GM23338 (cell line): ENCODE measurements at regions not wholly inside any gene's neighbourhood (a gene's known extent, or its start where the extent isn't known, plus 50 kb on each side); places are given as distances from the start of the nearest gene placed in this dataset.

Experiments used
- ATAC-seq: fragments of 200-7000 bp; cut with Tn5 transposase; 3 replicates; pipeline ENCODE4 v1.9.1; 2020
- DNase-seq: peaks from one replicate; pipeline ENCODE4 v3.0.0-alpha.2; 2015; ENCODE audit warnings: low spot score
- H2AFZ ChIP-seq: fragments of 200-600 bp; sonication (generic); 2 replicates; pipeline ENCODE4 v1.8.0; 2016; ENCODE audit warnings: antibody characterized with exemption, mild to moderate bottlenecking, moderate library complexity
- H3F3A ChIP-seq: fragments of 200-600 bp; sonication (generic); replicated peaks from 2 replicates; pipeline ENCODE4 v1.8.0; 2017; ENCODE audit warnings: antibody characterized with exemption, mixed run types, low read depth
- H3K27ac ChIP-seq: fragments of 200-600 bp; sonication (generic); 2 replicates; pipeline ENCODE4 v1.6.1; 2016; ENCODE audit warnings: low read depth
- H3K27me3 ChIP-seq: fragments of 200-600 bp; sonication (generic); 2 replicates; pipeline ENCODE4 v1.8.0; 2016; ENCODE audit warnings: mild to moderate bottlenecking, mixed run types, moderate library complexity; ENCODE audit not compliant: insufficient read depth
- H3K36me3 ChIP-seq: fragments of 200-600 bp; sonication (generic); 2 replicates; pipeline ENCODE4 v1.8.0; 2016; ENCODE audit warnings: mild to moderate bottlenecking; ENCODE audit not compliant: insufficient read depth
- H3K4me1 ChIP-seq: fragments of 200-600 bp; sonication (generic); 2 replicates; pipeline ENCODE4 v1.8.0; 2016; ENCODE audit warnings: mild to moderate bottlenecking, moderate library complexity; ENCODE audit not compliant: insufficient read depth
- H3K4me2 ChIP-seq: fragments of 200-600 bp; sonication (generic); 2 replicates; pipeline ENCODE4 v1.7.1; 2017; ENCODE audit warnings: mixed run types
- H3K4me3 ChIP-seq: fragments of 200-600 bp; sonication (generic); 2 replicates; pipeline ENCODE4 v1.6.1; 2016; ENCODE audit warnings: mixed run types
- H3K79me2 ChIP-seq: fragments of 200-600 bp; sonication (generic); replicated peaks from 2 replicates; pipeline ENCODE4 v1.8.0; 2017; ENCODE audit warnings: mild to moderate bottlenecking; ENCODE audit not compliant: insufficient read depth
- H3K9me2 ChIP-seq: fragments of 200-600 bp; sonication (generic); 2 replicates; pipeline ENCODE4 v1.8.0; 2017; ENCODE audit not compliant: insufficient read depth
- H4K20me1 ChIP-seq: fragments of 200-600 bp; sonication (generic); replicated peaks from 2 replicates; pipeline ENCODE4 v1.8.0; 2017; ENCODE audit warnings: mild to moderate bottlenecking; ENCODE audit not compliant: insufficient read depth
- H3K27ac Mint-ChIP-seq: 2 replicates; pipeline ENCODE4 v1.8.0; 2020; ENCODE audit warnings: inconsistent platforms, mild to moderate bottlenecking, moderate library complexity, mixed read lengths
- H3K27me3 Mint-ChIP-seq: 3 replicates; pipeline ENCODE4 v1.8.0; 2022; ENCODE audit warnings: low read depth, mild to moderate bottlenecking, moderate library complexity, mixed read lengths, inconsistent platforms; ENCODE audit not compliant: insufficient read depth, poor library complexity
- H3K36me3 Mint-ChIP-seq: 3 replicates; pipeline ENCODE4 v1.8.0; 2021; ENCODE audit warnings: low read depth, mild to moderate bottlenecking, inconsistent platforms, moderate library complexity, mixed read lengths
- H3K4me1 Mint-ChIP-seq: 3 replicates; pipeline ENCODE4 v1.8.0; 2020; ENCODE audit warnings: mild to moderate bottlenecking, inconsistent platforms, mixed read lengths
- H3K4me3 Mint-ChIP-seq: 3 replicates; pipeline ENCODE4 v1.8.0; 2021; ENCODE audit warnings: moderate library complexity, mild to moderate bottlenecking, inconsistent platforms, mixed read lengths
- H3K9me3 Mint-ChIP-seq: 3 replicates; pipeline ENCODE4 v1.8.0; 2020; ENCODE audit warnings: moderate library complexity, mild to moderate bottlenecking, inconsistent platforms, mixed read lengths
- EZH2phosphoT487 ChIP-seq: fragments of 200-600 bp; sonication (generic); IDR thresholded peaks from one replicate; pipeline ENCODE4 v1.8.1; 2018; ENCODE audit warnings: antibody characterized with exemption; ENCODE audit not compliant: unreplicated experiment
- JUNB ChIP-seq: IDR thresholded peaks from one replicate; pipeline ENCODE4 v1.6.1; 2016; ENCODE audit warnings: antibody characterized with exemption; ENCODE audit not compliant: unreplicated experiment
- NANOG ChIP-seq: IDR thresholded peaks from 2 replicates; pipeline ENCODE4 v1.6.1; 2016; ENCODE audit warnings: antibody characterized with exemption, borderline replicate concordance
- POLR2AphosphoS5 ChIP-seq: IDR thresholded peaks from 2 replicates; pipeline ENCODE4 v1.6.1; 2016; ENCODE audit warnings: antibody characterized with exemption, low read depth
- REST ChIP-seq: IDR thresholded peaks from one replicate; pipeline ENCODE4 v1.6.1; 2018; ENCODE audit warnings: antibody characterized with exemption; ENCODE audit not compliant: unreplicated experiment
- STAT1 ChIP-seq: IDR thresholded peaks from one replicate; pipeline ENCODE4 v1.6.1; 2016; ENCODE audit warnings: antibody characterized with exemption; ENCODE audit not compliant: unreplicated experiment
- ZNF114 ChIP-seq: fragments of 250-450 bp; sonication (Bioruptor Pico); IDR thresholded peaks from 2 replicates; pipeline ENCODE4 v1.5.0; 2020; ENCODE audit warnings: mild to moderate bottlenecking, moderate library complexity
- ZNF331 ChIP-seq: fragments of 250-450 bp; sonication (Bioruptor Pico); IDR thresholded peaks from 2 replicates; pipeline ENCODE4 v1.5.0; 2020; ENCODE audit warnings: low read depth, mild to moderate bottlenecking, moderate library complexity
- TF ChIP-seq, protein P1 (sequence below), 2 experiments: fragments of 200-600 bp in 1 of 2; sonication (generic) in 1 of 2; conservative IDR thresholded peaks; 2 replicates each; pipeline versions ENCODE4 v1.5.1 to v1.6.1; 2016 to 2017; ENCODE audit warnings: antibody characterized with exemption in 2 of 2, low read depth in 2 of 2, mild to moderate bottlenecking in 2 of 2, moderate library complexity in 1 of 2
- TF ChIP-seq, protein P2 (sequence below): IDR thresholded peaks from 2 replicates; pipeline ENCODE4 v1.6.1; 2016; ENCODE audit warnings: antibody characterized with exemption

- TF ChIP-seq REST, result no peak
- TF ChIP-seq, protein P1, sequence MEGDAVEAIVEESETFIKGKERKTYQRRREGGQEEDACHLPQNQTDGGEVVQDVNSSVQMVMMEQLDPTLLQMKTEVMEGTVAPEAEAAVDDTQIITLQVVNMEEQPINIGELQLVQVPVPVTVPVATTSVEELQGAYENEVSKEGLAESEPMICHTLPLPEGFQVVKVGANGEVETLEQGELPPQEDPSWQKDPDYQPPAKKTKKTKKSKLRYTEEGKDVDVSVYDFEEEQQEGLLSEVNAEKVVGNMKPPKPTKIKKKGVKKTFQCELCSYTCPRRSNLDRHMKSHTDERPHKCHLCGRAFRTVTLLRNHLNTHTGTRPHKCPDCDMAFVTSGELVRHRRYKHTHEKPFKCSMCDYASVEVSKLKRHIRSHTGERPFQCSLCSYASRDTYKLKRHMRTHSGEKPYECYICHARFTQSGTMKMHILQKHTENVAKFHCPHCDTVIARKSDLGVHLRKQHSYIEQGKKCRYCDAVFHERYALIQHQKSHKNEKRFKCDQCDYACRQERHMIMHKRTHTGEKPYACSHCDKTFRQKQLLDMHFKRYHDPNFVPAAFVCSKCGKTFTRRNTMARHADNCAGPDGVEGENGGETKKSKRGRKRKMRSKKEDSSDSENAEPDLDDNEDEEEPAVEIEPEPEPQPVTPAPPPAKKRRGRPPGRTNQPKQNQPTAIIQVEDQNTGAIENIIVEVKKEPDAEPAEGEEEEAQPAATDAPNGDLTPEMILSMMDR (conservative IDR thresholded peaks at IDR 0.05; ENCODE audit: low read depth in 2 of 2), result no peak
- TF ChIP-seq, protein P2, sequence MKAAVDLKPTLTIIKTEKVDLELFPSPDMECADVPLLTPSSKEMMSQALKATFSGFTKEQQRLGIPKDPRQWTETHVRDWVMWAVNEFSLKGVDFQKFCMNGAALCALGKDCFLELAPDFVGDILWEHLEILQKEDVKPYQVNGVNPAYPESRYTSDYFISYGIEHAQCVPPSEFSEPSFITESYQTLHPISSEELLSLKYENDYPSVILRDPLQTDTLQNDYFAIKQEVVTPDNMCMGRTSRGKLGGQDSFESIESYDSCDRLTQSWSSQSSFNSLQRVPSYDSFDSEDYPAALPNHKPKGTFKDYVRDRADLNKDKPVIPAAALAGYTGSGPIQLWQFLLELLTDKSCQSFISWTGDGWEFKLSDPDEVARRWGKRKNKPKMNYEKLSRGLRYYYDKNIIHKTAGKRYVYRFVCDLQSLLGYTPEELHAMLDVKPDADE, result no peak
- TF ChIP-seq POLR2AphosphoS5, result no peak
- no peak for TF ChIP-seq ZNF114
These were observed 144.7 kb downstream of the GLI2 start (continued) for GRCh38 chr2:120880381-120880780.

GRCh38 chr2:120881981-120882788, 146.5 kb downstream of the GLI2 start:
- TF ChIP-seq, protein P1 (conservative IDR thresholded peaks at IDR 0.05; ENCODE audit: low read depth in 2 of 2), result no peak
- TF ChIP-seq, protein P2, result no peak
- TF ChIP-seq JUNB (no peak), STAT1 (no peak), POLR2AphosphoS5 (no peak), ZNF331 (CRISPR knock-in tag) (no peak), REST (no peak), NANOG (no peak), EZH2phosphoT487 (no peak)
- Histone ChIP-seq H3K79me2 (peaks cover 84% of the 10 kb centered on the region), H3K4me2 (no peak overlapping the region), H2AFZ (no peak overlapping the region), H3F3A (no peaks in the 10 kb centered on the region), H3K4me3 (no peak overlapping the region), H3K9me2 (no peaks in the 10 kb centered on the region), H3K27me3 (no peaks in the 10 kb centered on the region), H3K4me1 (peaks cover 14% of the 10 kb centered on the region), H3K27ac (no peak overlapping the region), H4K20me1 (peaks cover 45% of the 10 kb centered on the region), H3K36me3 (no peaks in the 10 kb centered on the region)
- no peak for DNase-seq
- Mint-ChIP-seq H3K27ac (no peak overlapping the region), H3K9me3 (no peaks in the 10 kb centered on the region; the same call in 2 of the 3 replicates), H3K36me3 (peaks cover 2% of the 10 kb centered on the region; the same call in 1 of the 3 replicates), H3K27me3 (peaks cover 14% of the 10 kb centered on the region), H3K4me1 (peaks cover 64% of the 10 kb centered on the region), H3K4me3 (no peak overlapping the region)
- ATAC-seq, result no peak
